ENCODE measurements at regions not wholly inside any gene's neighbourhood (a gene's known extent, or its start where the extent isn't known, plus 50 kb on each side); places are given as distances from the start of the nearest gene placed in this dataset.

- Histone ChIP-seq H3K27ac (no peak overlapping the region), H3K27me3 (no peaks in the 10 kb centered on the region), H3K9me3 (no peaks in the 10 kb centered on the region), H3K36me3 (no peaks in the 10 kb centered on the region), H3K4me1 (peaks cover 0 to 2% of the 10 kb centered on the region in 2 donors), H3K4me3 (no peak overlapping the region)
- no peak for DNase-seq (ENCODE audit: low spot score)
- no peak for TF ChIP-seq CTCF (IDR thresholded peaks at IDR 0.05)
These were observed 263.1 kb upstream of the PTGER4 start for GRCh38 chr5:40416588-40416987.

GRCh38 chr5:40416098-40416497, 263.6 kb upstream of the PTGER4 start:
- H3K4me3 ChIP-seq = no peak overlapping the region
- no peak overlapping the region for H3K27ac ChIP-seq
- peaks cover 0 to 7% of the 10 kb centered on the region in 2 donors for H3K4me1 ChIP-seq
- no peaks in the 10 kb centered on the region for H3K27me3 ChIP-seq
- H3K36me3 ChIP-seq = no peaks in the 10 kb centered on the region
- H3K9me3 ChIP-seq = no peaks in the 10 kb centered on the region
- DNase-seq (ENCODE audit: low spot score) = no peak
- TF ChIP-seq CTCF (IDR thresholded peaks at IDR 0.05) = no peak

- H3K4me1 ChIP-seq = peaks cover 0 to 11% of the 10 kb centered on the region in 2 donors
- H3K27ac ChIP-seq = no peak overlapping the region
- no peaks in the 10 kb centered on the region for H3K36me3 ChIP-seq
- no peak for TF ChIP-seq CTCF (IDR thresholded peaks at IDR 0.05)
- no peak for DNase-seq (ENCODE audit: low spot score)
- no peaks in the 10 kb centered on the region for H3K27me3 ChIP-seq
- H3K4me3 ChIP-seq = no peak overlapping the region
- H3K9me3 ChIP-seq = no peaks in the 10 kb centered on the region
These were observed 264.8 kb upstream of the PTGER4 start for GRCh38 chr5:40414922-40415321.

- Histone ChIP-seq H3K4me3 (no peak overlapping the region), H3K27me3 (no peaks in the 10 kb centered on the region), H3K4me1 (peaks cover 0 to 17% of the 10 kb centered on the region in 2 donors), H3K36me3 (no peaks in the 10 kb centered on the region), H3K27ac (no peak overlapping the region), H3K9me3 (no peaks in the 10 kb centered on the region)
- no peak for DNase-seq (ENCODE audit: low spot score)
- no peak for TF ChIP-seq CTCF (IDR thresholded peaks at IDR 0.05)
These were observed 266.0 kb upstream of the PTGER4 start for GRCh38 chr5:40413743-40414142.

GRCh38 chr5:40412771-40413170, 266.9 kb upstream of the PTGER4 start:
- Histone ChIP-seq H3K27me3 (no peaks in the 10 kb centered on the region), H3K4me1 (peaks cover 0 to 17% of the 10 kb centered on the region in 2 donors), H3K27ac (no peak overlapping the region), H3K36me3 (no peaks in the 10 kb centered on the region), H3K4me3 (no peak overlapping the region), H3K9me3 (no peaks in the 10 kb centered on the region)
- DNase-seq (ENCODE audit: low spot score) = no peak
- TF ChIP-seq CTCF (IDR thresholded peaks at IDR 0.05) = no peak

- Histone ChIP-seq H3K4me1 (peaks cover 0 to 20% of the 10 kb centered on the region in 2 donors), H3K4me3 (no peak overlapping the region), H3K9me3 (no peaks in the 10 kb centered on the region), H3K27me3 (no peaks in the 10 kb centered on the region), H3K36me3 (no peaks in the 10 kb centered on the region), H3K27ac (peak overlapping the region in 1 of 2 donors; percentile 29)
- no peak for TF ChIP-seq CTCF (IDR thresholded peaks at IDR 0.05)
- no peak for DNase-seq (ENCODE audit: low spot score)
These were observed 268.6 kb upstream of the PTGER4 start for GRCh38 chr5:40410964-40411635.

Measured in right atrium auricular region (tissue), 2 donors.